ENCODE measurements at regions not wholly inside any gene's neighbourhood (a gene's known extent, or its start where the extent isn't known, plus 50 kb on each side); places are given as distances from the start of the nearest gene placed in this dataset.

DNA sequence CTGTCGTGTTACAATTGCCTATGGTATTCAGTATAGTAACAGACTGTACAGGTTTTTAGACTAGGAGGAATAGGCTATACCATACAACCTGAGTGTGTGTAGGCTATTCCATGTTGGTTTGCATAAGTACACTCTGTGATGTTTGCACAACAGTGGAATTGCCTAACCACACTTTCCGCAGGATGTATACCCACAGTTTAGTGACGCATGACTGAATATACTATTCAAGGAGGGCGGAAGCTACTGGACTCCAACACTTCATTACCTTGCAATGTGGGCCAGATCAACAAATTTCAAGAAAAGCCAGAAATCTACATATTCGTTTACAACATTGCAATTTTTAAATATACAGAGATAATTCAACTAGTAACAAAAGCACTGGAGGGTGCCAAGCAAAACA, 317.2 kb downstream of the PDGFC start:
- TF ChIP-seq, protein P1, sequence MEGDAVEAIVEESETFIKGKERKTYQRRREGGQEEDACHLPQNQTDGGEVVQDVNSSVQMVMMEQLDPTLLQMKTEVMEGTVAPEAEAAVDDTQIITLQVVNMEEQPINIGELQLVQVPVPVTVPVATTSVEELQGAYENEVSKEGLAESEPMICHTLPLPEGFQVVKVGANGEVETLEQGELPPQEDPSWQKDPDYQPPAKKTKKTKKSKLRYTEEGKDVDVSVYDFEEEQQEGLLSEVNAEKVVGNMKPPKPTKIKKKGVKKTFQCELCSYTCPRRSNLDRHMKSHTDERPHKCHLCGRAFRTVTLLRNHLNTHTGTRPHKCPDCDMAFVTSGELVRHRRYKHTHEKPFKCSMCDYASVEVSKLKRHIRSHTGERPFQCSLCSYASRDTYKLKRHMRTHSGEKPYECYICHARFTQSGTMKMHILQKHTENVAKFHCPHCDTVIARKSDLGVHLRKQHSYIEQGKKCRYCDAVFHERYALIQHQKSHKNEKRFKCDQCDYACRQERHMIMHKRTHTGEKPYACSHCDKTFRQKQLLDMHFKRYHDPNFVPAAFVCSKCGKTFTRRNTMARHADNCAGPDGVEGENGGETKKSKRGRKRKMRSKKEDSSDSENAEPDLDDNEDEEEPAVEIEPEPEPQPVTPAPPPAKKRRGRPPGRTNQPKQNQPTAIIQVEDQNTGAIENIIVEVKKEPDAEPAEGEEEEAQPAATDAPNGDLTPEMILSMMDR (conservative IDR thresholded peaks at IDR 0.05), result no peak
- no peak for TF ChIP-seq ZFX (IDR thresholded peaks at IDR 0.05)

GRCh38 chr4:156643826-156644225, 327.8 kb downstream of the PDGFC start:
- TF ChIP-seq ZFX (IDR thresholded peaks at IDR 0.05), result no peak
- TF ChIP-seq, protein P1 (conservative IDR thresholded peaks at IDR 0.05), result no peak
- H3K27ac ChIP-seq, result no peak overlapping the region

More for the DNA sequence above, 317.2 kb downstream of the PDGFC start:
- H3K27ac ChIP-seq, result no peak overlapping the region

GRCh38 chr4:156642161-156642560, 329.4 kb downstream of the PDGFC start:
- TF ChIP-seq, protein P1 (conservative IDR thresholded peaks at IDR 0.05), result no peak
- TF ChIP-seq ZFX (IDR thresholded peaks at IDR 0.05), result no peak
- H3K27ac ChIP-seq, result no peak overlapping the region

DNA sequence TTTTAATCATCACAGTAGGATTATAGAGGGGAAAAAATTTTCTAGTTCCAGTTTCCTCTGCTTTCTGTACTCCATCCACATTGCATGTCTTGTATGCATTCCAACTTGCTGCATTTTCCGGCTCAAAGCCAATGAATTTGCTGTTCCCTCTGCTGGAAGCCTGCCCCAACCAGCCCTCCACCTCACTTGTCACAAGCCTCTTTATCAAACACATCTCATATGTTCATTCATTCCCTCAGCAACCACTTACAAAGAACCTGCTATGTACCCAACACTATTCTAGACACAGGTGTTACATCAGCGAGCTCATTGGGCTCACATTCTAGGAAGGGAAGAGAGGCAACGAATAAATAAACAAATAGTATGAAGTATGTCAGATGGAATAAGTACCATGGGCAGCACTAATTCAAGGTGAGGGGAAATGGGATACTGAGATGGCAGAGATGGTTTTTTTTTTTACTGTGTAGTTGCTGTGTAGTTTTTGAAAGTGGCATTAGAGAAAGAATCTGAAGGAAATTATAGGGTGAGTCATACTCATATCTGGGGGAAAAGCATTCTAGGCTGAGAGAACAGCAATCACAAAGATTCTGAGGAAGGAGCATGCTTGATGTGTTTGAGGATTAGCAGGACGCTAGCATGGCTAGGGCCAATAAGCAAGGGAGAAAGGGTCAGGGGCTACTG, 332.5 kb downstream of the PDGFC start:
- no peak overlapping the region for H3K27ac ChIP-seq
- TF ChIP-seq, protein P1 (conservative IDR thresholded peaks at IDR 0.05), result no peak
- TF ChIP-seq ZFX (IDR thresholded peaks at IDR 0.05), result no peak

DNA sequence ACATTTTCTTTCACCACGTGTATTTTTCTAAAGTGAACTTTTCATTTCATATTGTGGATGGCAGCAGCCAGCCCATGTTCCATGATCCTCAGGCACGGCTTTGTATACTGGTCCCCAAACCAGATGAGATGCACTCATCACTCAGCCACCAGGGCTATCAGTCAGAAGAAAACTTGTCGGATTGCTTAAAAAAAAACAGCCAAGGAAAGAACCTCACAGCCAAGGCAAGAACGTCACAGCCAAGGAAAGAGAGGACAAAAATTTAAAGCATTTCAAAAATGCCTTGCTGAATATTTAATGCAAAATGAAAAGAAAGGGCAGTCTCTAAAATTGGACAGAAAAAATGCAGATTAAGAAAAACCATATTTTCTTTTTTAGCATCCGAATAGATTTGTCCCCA, 333.3 kb downstream of the PDGFC start:
- TF ChIP-seq, protein P1 (conservative IDR thresholded peaks at IDR 0.05), result no peak
- no peak for TF ChIP-seq ZFX (IDR thresholded peaks at IDR 0.05)
- no peak overlapping the region for H3K27ac ChIP-seq

DNA sequence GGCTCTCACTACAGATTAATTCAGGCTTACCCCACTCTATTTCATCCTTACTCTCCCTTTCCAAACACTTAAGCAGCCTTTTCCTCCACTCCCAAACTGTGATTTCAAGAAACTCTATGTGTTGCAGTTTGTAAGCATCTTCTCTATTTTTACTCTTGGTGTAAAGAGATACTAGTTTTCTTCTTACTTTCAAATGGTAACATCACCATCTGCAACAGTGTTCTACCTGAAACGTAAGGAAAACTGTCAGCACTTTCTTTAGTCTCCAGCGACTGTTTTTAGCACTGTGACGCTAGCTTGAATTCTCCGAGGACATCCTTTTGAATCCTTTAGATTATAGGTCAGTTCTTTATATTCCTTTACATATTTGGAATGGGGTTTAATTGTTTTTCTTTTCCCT, 335.2 kb downstream of the PDGFC start:
- H3K27ac ChIP-seq, result no peak overlapping the region
- TF ChIP-seq, protein P1 (conservative IDR thresholded peaks at IDR 0.05), result no peak
- TF ChIP-seq ZFX (IDR thresholded peaks at IDR 0.05), result no peak

GRCh38 chr4:156635051-156635450, 336.5 kb downstream of the PDGFC start:
- no peak overlapping the region for H3K27ac ChIP-seq
- TF ChIP-seq, protein P1 (conservative IDR thresholded peaks at IDR 0.05), result no peak
- no peak for TF ChIP-seq ZFX (IDR thresholded peaks at IDR 0.05)
